A673 (cell line): ENCODE measurements at regions not wholly inside any gene's neighbourhood (a gene's known extent, or its start where the extent isn't known, plus 50 kb on each side); places are given as distances from the start of the nearest gene placed in this dataset.

Experiments used
- EZH2 ChIP-seq: fragments of 200-600 bp; sonication (generic); IDR thresholded peaks from 2 replicates; pipeline ENCODE4 v1.6.1; 2017; ENCODE audit warnings: borderline replicate concordance, low read depth, mild to moderate bottlenecking, mixed read lengths, antibody characterized with exemption, low read length; ENCODE audit not compliant: poor library complexity, severe bottlenecking
- TF ChIP-seq, protein P1 (sequence below): fragments of 300-800, 200-600 bp; sonication (generic); conservative IDR thresholded peaks from 2 replicates; pipeline ENCODE4 v1.5.1; 2017; ENCODE audit warnings: low read depth, mild to moderate bottlenecking, antibody characterized with exemption, low read length, moderate library complexity, mixed read lengths

DNA sequence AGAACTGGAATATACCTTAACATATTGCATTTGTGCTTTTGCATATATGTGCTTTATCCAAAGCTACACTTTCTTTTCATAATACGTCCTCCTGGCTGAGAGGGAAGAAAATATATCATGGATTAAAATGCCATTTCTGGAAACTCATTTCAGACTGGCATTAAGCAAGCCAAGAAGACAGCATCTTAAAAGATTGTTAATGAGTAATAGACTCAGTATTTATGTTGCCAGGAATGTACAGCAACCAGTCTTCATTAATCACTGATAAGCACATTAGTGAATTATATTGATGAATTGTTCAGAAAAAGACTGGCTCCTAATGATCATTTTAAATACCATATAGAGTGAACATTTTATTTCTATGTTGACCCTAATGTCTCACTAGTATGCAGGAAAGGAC is 134.9 kb upstream of the IFNG-AS1 start:
- TF ChIP-seq, protein P1, sequence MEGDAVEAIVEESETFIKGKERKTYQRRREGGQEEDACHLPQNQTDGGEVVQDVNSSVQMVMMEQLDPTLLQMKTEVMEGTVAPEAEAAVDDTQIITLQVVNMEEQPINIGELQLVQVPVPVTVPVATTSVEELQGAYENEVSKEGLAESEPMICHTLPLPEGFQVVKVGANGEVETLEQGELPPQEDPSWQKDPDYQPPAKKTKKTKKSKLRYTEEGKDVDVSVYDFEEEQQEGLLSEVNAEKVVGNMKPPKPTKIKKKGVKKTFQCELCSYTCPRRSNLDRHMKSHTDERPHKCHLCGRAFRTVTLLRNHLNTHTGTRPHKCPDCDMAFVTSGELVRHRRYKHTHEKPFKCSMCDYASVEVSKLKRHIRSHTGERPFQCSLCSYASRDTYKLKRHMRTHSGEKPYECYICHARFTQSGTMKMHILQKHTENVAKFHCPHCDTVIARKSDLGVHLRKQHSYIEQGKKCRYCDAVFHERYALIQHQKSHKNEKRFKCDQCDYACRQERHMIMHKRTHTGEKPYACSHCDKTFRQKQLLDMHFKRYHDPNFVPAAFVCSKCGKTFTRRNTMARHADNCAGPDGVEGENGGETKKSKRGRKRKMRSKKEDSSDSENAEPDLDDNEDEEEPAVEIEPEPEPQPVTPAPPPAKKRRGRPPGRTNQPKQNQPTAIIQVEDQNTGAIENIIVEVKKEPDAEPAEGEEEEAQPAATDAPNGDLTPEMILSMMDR: no peak
- no peak for TF ChIP-seq EZH2
